Gastroesophageal sphincter (tissue), 3 donors: ENCODE measurements at regions not wholly inside any gene's neighbourhood (a gene's known extent, or its start where the extent isn't known, plus 50 kb on each side); places are given as distances from the start of the nearest gene placed in this dataset.

Source experiments
- CTCF ChIP-seq, 4 experiments: fragments of 200-600 bp in 2 of 4; fragments of 450-650 bp in 2 of 4; sonication (generic) in 1 of 4; IDR thresholded peaks; one replicate each; pipeline ENCODE4 v1.5.1; 2017 to 2019; ENCODE audit warnings: antibody characterized with exemption in 4 of 4, mild to moderate bottlenecking in 2 of 4, moderate library complexity in 2 of 4
- POLR2A ChIP-seq, 2 donors: fragments of 450-650 bp; IDR thresholded peaks; one replicate each; pipeline ENCODE4 v1.6.1; 2017; ENCODE audit warnings: antibody characterized with exemption in 2 of 2, mild to moderate bottlenecking in 2 of 2, moderate library complexity in 1 of 2
- POLR2AphosphoS5 ChIP-seq: sonication (generic); formaldehyde crosslinking; IDR thresholded peaks from one replicate; pipeline ENCODE4 v1.6.1; 2017; ENCODE audit warnings: antibody characterized with exemption

GRCh38 chr10:130466271-130466997 is 330.2 kb downstream of the GLRX3 start:
- TF ChIP-seq CTCF (IDR thresholded peaks at IDR 0.05) (no peak), POLR2A (IDR thresholded peaks at IDR 0.05) (no peak), POLR2AphosphoS5 (no peak)
